ENCODE measurements at regions not wholly inside any gene's neighbourhood (a gene's known extent, or its start where the extent isn't known, plus 50 kb on each side); places are given as distances from the start of the nearest gene placed in this dataset.

DNA sequence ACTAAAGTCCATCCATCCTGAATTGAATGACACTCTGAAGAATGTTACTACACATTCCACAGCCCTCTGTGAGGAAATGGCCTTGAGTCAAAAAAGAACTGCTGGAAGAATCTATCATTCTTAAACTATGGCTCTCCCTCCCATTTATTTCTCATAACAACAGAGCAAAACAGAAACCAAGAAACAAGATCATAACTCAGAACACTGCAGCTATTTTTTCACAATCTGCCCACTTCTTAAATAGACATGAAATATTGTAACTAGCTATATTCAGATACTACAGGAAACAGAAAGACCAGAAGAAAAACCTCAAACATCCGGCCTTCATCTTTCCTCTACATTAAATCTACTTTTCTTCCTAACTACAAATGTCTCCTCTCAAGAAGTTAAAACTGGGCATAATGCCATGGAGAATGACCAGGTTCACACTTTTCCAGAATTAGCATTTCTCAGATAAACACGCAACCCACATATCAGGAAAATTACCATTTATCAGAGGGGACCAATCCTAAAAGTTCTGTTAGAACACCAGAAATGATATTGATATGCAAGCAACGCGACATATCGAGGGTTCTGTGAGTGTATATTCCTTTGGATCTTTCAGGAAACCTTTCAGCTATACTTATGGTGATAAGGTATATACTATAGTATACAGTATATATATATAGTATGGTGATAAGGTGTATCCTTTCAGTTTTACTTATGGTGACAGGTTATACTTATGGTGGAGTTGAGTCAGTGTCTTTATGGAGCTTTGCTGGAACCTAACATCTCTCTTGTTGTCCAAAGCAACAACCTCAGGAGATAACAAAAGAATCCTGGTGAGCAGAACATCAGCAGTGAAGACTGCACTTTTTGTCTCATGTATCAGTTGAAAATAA is 60.4 kb upstream of the IRF2 start (continued):
- TF ChIP-seq, protein P1, sequence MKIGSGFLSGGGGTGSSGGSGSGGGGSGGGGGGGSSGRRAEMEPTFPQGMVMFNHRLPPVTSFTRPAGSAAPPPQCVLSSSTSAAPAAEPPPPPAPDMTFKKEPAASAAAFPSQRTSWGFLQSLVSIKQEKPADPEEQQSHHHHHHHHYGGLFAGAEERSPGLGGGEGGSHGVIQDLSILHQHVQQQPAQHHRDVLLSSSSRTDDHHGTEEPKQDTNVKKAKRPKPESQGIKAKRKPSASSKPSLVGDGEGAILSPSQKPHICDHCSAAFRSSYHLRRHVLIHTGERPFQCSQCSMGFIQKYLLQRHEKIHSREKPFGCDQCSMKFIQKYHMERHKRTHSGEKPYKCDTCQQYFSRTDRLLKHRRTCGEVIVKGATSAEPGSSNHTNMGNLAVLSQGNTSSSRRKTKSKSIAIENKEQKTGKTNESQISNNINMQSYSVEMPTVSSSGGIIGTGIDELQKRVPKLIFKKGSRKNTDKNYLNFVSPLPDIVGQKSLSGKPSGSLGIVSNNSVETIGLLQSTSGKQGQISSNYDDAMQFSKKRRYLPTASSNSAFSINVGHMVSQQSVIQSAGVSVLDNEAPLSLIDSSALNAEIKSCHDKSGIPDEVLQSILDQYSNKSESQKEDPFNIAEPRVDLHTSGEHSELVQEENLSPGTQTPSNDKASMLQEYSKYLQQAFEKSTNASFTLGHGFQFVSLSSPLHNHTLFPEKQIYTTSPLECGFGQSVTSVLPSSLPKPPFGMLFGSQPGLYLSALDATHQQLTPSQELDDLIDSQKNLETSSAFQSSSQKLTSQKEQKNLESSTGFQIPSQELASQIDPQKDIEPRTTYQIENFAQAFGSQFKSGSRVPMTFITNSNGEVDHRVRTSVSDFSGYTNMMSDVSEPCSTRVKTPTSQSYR (CRISPR knock-in tag; IDR thresholded peaks at IDR 0.05), result no peak
- TF ChIP-seq, protein P2, sequence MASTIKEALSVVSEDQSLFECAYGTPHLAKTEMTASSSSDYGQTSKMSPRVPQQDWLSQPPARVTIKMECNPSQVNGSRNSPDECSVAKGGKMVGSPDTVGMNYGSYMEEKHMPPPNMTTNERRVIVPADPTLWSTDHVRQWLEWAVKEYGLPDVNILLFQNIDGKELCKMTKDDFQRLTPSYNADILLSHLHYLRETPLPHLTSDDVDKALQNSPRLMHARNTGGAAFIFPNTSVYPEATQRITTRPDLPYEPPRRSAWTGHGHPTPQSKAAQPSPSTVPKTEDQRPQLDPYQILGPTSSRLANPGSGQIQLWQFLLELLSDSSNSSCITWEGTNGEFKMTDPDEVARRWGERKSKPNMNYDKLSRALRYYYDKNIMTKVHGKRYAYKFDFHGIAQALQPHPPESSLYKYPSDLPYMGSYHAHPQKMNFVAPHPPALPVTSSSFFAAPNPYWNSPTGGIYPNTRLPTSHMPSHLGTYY (CRISPR knock-in tag; IDR thresholded peaks at IDR 0.05), result no peak
- no peak for TF ChIP-seq ZNF138 (CRISPR knock-in tag; conservative IDR thresholded peaks at IDR 0.05)

DNA sequence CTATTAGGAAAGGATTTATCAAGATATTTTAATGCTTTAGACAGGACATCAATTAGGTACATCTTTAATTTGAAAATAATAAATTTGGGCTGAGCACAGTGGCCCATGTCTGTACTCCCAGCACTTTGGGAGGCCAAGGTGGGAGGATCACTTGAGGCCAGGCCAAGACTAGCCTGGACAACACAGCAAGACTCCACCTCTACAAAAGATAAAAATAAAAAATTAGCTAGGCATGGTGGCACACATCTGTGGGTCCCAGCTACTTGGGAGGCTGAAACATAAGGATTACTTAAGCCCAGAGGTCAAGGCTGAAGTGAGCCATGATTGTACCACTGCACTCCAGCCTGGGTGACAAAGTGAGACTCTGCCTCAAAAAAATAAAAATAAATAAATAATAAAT is 59.6 kb upstream of the IRF2 start:
- Mint-ChIP-seq H3K9me3 (0 out of 2 replicates have a peak, but pooled peaks cover 5% of the 10 kb centered on the region), H3K27ac (no peak overlapping the region), H3K4me3 (no peak overlapping the region), H3K4me1 (peaks cover 26% of the 10 kb centered on the region), H3K36me3 (no peaks in the 10 kb centered on the region), H3K27me3 (ENCODE audit: low read depth) (no peaks in the 10 kb centered on the region)
- DNase-seq (ENCODE audit: low spot score), result no peak
- no peak for ATAC-seq
- peak; percentile 12; the same call in 1 of the 2 replicates for TF ChIP-seq ZNF121 (CRISPR knock-in tag; IDR thresholded peaks at IDR 0.05)
- TF ChIP-seq, protein P3, sequence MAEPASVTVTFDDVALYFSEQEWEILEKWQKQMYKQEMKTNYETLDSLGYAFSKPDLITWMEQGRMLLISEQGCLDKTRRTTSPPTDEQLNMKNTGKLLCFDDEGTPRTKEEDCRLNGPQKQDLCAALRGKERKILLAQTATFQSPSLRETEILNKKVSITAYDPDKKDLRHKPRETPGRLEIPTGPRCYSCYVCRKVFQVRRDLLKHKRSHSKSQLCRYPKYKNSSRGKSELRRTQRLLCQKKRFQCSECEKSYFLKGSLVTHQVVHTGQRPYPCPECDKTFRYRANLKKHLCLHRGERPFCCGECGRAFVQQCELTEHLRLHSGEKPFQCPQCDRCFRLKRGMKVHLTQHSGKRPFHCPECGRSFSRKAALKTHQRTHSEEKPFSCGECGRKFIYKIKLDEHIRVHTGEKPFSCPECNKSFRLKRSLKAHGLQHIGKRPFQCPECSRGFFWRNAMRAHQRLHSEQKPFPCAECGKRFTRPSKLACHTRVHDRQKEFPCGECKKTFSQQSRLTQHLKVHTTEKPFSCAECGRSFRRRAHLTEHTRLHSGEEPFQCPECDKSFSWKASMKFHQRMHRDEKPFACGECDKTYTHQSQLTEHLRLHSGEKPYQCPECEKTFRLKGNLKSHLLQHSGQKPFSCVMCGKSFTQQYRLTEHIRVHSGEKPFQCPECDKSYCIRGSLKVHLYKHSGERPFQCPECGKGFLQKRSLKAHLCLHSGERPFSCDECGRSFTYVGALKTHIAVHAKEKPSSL (CRISPR knock-in tag; conservative IDR thresholded peaks at IDR 0.05), result no peak
- ChIA-PET POLR2A (no interaction called here), CTCF (no interaction called here)

DNA sequence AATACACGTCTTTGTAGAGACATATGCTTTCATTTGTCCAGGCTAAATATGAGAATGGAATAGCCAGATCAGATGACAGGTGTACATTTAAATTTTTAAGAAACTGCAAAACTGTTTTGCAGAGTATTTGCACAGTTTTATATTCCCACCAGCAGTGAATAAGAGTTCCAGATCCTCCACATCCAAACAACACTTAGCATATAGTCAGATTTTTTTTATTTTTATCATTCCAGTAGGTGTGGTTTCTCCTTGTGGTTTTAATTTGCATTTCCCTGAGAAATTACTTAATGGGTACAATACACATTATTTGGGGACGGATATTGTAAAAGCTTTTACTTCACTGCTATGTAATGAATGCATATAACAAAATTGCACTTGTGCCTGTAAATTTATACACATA is 56.7 kb upstream of the IRF2 start:
- DNase-seq (ENCODE audit: low spot score) (no peak), ATAC-seq (no peak)
- no peaks in the 10 kb centered on the region for H3K36me3 Mint-ChIP-seq
- no peak overlapping the region for H3K27ac Mint-ChIP-seq
- ChIA-PET POLR2A (no interaction called here), CTCF (no interaction called here)
- H3K4me1 Mint-ChIP-seq, result peaks cover 14% of the 10 kb centered on the region
- H3K27me3 Mint-ChIP-seq (ENCODE audit: low read depth), result peaks cover 2% of the 10 kb centered on the region; the same call in 1 of the 2 replicates
- 0 out of 2 replicates have a peak, but pooled peaks cover 5% of the 10 kb centered on the region for H3K9me3 Mint-ChIP-seq
- TF ChIP-seq ZNF232 (CRISPR knock-in tag; IDR thresholded peaks at IDR 0.05) (no peak), NR1H2 (CRISPR knock-in tag; IDR thresholded peaks at IDR 0.05) (no peak), PRRX2 (CRISPR knock-in tag; IDR thresholded peaks at IDR 0.05) (no peak)
- no peak overlapping the region for H3K4me3 Mint-ChIP-seq

DNA sequence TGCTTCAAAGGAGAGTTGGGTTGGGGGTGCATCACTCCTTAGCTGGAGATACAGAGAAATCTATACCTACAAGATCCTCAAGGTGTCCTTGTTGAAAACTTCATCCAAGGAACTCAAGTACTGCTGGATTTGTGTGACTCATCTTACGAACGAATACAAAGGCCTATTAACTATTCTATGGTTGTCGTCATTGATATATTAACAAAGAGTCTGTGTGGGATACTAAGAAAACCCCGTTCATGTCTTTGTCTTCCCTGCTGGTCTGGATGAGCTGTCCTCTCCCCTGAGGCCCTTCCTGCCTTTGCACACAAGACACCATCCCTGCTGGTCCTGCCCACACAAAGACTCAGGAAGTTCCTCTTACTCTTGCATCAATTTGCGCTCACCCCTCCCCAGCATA is 54.9 kb upstream of the IRF2 start:
- Mint-ChIP-seq H3K36me3 (peaks cover 6% of the 10 kb centered on the region; the same call in 1 of the 2 replicates), H3K27ac (no peak overlapping the region), H3K9me3 (peaks cover 20% of the 10 kb centered on the region), H3K27me3 (ENCODE audit: low read depth) (peaks cover 2% of the 10 kb centered on the region; the same call in 1 of the 2 replicates), H3K4me3 (no peak overlapping the region), H3K4me1 (peaks cover 10% of the 10 kb centered on the region)
- ChIA-PET POLR2A (no interaction called here), CTCF (no interaction called here)
- TF ChIP-seq ZNF138 (CRISPR knock-in tag; conservative IDR thresholded peaks at IDR 0.05) (no peak), FOXP1 (CRISPR knock-in tag; IDR thresholded peaks at IDR 0.05; ENCODE audit: borderline replicate concordance) (no peak), NFATC4 (CRISPR knock-in tag; IDR thresholded peaks at IDR 0.05) (no peak), SP1 (CRISPR knock-in tag; conservative IDR thresholded peaks at IDR 0.05) (no peak), MYBL2 (CRISPR knock-in tag; IDR thresholded peaks at IDR 0.05) (no peak)
- TF ChIP-seq, protein P4, sequence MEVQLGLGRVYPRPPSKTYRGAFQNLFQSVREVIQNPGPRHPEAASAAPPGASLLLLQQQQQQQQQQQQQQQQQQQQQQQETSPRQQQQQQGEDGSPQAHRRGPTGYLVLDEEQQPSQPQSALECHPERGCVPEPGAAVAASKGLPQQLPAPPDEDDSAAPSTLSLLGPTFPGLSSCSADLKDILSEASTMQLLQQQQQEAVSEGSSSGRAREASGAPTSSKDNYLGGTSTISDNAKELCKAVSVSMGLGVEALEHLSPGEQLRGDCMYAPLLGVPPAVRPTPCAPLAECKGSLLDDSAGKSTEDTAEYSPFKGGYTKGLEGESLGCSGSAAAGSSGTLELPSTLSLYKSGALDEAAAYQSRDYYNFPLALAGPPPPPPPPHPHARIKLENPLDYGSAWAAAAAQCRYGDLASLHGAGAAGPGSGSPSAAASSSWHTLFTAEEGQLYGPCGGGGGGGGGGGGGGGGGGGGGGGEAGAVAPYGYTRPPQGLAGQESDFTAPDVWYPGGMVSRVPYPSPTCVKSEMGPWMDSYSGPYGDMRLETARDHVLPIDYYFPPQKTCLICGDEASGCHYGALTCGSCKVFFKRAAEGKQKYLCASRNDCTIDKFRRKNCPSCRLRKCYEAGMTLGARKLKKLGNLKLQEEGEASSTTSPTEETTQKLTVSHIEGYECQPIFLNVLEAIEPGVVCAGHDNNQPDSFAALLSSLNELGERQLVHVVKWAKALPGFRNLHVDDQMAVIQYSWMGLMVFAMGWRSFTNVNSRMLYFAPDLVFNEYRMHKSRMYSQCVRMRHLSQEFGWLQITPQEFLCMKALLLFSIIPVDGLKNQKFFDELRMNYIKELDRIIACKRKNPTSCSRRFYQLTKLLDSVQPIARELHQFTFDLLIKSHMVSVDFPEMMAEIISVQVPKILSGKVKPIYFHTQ (CRISPR knock-in tag; IDR thresholded peaks at IDR 0.05), result no peak
- DNase-seq (ENCODE audit: low spot score), result no peak
- ATAC-seq, result peak; percentile 38; the same call in 1 of the 2 replicates
